DMS79 treated with DMSO at 0.1 percent for 48 hours (cell line): ENCODE measurements at regions not wholly inside any gene's neighbourhood (a gene's known extent, or its start where the extent isn't known, plus 50 kb on each side); places are given as distances from the start of the nearest gene placed in this dataset.
A peak's percentile ranks its signal among the peaks of the same experiment; 100 is the strongest.

Source experiments
- DNase-seq: peaks from one replicate; lab custom pipeline; 2025; lab: John Stamatoyannopoulos, UW

GRCh38 chr17:77474292-77474988, 333.7 kb downstream of the SEC14L1 start:
- DNase-seq: no peak

DNA sequence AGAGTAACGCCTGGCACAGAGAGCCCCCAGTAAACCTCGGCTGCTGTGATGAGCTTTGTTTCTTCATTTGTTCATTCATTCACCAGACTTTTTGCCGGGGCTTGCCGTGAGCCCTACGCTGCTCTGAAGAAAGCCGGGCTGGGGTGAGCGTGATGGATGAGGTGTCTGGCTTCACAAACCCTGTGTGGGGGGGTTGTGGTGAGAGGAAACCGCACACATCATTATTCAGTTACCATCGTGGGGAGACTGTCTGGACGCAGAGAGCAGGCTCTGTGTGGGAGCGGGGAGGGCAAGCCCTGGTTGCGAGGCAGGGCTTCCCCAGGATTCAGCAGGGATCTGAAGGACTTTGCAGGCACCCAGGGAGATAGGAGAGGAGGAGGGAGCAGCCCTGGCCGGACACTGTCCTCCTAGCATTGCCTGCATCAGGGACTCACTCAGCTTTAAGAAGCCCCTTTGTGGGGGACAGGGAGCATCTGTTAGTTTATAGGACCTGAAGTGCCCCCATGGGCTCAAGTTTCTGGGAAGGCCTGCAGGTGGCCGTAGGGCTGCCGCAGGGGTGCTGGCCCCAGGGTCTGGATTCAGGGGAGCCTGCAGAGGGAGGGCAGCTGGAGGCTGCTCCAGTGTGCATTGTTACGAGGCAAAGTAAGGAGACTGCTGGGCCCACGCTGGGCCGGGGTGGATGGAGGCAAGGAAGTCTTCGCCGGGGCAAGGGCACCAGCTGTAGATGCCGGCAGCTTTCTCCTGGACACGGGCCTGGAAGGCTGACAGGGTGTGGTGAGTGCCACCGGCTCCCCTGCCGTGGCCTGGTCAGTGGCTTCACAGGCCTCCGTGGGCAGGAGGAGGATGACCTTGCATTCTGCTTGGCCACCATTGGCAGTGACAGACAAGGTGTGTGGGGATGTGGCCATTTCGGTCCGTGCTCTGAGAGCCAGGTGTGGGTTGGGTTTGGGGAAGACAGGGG, 334.5 kb downstream of the SEC14L1 start:
- DNase-seq: no peak

DNA sequence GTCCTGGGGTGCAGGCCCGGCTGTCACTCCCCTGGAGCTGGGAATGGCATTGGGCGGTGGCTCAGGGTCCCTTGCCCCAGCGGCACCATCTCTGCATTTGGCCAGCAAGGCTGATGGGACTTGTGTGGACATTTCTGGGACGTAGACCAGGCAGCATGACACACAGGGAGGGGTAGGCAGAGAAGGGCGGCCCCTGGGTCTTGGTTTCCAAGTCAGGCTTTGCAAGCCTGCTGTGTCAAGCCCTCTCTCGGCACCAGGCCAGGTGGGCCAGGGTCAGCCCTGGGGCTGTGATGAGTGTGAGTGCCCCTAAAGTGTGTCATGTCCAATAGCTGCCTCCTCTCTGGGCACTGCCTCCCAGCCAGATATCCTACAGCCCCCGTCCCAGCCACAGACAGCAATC, 335.2 kb downstream of the SEC14L1 start:
- DNase-seq: no peak

DNA sequence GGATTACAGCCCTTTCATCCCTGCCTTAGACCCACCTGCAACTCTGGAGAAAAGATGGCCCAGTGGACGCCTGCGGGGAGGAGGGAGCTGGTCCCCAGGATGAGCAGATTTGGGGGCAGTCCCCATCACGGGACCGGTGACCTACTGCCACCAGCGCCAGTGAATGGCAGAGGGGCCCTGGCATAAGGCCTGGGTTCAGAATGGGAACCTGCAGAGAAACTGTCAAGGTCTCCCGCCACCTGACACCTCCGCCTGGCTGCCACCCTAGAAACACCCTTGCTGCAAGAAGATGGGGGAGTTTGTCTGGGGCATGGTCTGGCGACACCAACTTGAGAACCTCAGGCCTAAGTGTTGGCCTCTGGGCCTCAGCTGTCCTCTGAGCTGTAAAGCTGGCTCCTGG, 335.7 kb downstream of the SEC14L1 start:
- no peak for DNase-seq

GRCh38 chr17:77476931-77477805, 336.4 kb downstream of the SEC14L1 start:
- no peak for DNase-seq

DNA sequence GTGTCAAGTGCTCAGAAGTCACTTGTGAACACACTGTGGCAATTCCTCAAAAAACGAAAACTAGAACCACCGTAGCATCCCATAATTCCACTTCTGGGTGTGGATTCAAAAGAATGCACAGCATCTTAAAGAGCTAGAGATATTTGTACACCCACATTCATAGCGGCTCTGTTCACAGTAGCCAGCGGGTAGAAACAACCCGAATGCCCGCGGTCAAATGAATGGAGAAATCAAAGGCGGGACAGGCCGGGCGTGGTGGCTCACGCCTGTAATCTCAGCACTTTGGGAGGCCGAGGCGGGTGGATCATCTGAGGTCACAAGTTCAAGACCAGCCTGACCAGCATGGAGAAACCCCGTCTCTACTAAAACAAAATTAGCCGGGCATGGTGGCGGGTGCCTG, 337.5 kb downstream of the SEC14L1 start:
- no peak for DNase-seq

DNA sequence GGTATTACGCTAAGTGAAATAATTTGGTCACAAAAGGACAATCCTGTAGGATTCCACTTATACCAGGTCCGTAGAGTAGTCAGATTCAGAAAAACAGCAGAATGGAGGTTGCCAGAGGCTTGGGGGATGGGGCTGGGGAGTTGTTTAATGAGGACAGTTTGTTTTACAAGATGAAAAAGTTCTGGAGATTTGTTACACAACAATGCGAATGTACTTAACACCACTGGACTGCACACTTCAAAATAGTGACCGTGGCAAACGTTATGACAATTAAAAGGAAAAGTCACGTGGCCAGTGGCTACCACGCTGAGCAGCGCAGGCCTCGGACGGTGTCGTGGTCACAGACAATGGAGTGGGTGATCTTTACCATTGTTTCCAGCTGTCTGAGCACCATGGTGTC, 338.1 kb downstream of the SEC14L1 start:
- DNase-seq: peak; percentile 44

DNA sequence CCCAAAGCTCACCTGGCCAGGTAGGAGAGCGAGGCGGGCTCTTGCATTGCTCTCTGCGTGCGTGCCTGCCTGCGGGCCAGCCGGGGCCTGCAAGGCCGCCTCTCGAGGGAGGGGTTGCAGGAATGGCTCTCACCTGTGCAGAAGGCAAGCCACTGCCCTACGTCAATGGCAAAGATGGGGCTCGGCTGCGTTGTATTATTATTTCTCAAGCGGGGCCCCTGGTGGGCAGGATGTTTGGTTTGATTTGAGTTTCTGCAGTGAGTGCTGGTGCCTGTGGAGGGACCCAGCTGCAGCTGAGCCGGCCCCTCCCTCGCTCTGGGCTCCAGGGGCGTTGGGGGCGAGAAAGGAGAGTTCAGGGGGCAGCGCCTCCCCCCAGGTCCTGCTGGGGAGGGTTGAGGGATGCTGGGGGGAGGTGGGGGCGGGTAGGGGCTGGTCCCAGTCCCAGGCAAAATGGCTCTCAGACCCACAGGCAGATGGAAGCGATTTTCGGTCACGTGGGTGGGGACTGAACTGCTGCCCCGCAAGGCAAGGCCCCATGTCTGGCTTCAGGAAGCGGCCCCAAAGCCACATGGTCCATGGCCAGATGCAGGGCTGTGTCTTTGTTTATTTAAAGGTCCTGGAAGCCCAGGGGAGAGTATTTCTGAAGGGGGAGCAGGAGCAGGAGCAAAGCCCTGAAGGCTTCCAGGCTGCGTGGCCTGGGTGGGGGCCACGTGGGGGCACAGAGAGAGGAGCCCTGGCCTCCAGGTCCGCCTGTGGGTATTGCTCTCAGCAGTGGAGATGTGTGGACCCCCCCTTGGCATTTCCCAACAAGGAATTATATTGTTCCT, 338.8 kb downstream of the SEC14L1 start:
- no peak for DNase-seq

DNA sequence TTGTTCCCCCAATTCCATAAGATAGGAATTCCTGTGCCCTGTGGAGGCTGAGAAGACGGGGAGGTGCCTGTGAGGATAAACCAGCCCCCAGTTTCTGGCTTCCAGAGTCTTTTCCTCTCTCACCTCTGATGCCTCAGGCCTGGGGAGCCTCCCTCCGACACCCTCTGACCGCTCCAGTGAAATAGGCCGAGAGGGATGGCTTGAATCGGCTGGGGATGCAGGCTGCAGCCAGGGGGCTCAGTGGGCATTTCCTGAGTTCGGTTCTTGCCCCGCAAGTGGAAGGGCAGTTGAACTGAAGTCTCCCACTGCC, 339.4 kb downstream of the SEC14L1 start:
- DNase-seq: no peak

DNA sequence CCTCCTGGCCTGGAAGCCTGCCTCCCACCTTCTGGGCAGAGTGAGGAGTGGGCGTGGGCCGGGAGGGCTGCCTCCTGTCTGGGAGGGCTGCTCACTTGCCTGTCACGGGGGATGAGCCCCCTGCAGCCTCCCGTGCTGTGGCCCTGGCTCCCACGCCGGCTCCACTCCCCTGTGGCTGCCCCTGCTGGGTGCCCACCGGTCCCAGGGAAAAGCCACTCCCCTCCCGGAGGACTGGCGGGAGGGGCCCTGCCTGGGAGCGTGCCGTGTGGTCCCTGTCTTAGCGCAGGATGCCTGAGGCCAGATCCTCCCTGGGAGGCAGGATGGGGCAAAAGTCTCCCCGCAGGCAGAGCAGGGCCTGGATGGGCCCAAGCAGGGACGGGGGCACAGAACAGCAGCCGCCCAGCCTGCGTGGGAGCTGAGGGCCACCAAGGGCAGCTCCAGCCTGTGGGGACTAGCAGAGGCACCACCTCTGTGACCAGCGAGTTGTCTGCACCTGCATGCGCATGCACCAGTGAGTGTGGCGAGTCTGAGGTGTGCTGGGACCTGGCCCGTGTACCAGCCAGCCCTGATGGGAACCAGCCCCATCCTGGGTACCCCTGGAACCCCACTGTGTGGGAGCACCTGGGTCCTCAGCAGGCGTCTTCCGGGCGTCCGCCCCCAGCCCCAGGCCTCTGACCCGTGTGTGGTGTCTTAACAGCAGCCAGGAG, 339.9 kb downstream of the SEC14L1 start:
- no peak for DNase-seq

DNA sequence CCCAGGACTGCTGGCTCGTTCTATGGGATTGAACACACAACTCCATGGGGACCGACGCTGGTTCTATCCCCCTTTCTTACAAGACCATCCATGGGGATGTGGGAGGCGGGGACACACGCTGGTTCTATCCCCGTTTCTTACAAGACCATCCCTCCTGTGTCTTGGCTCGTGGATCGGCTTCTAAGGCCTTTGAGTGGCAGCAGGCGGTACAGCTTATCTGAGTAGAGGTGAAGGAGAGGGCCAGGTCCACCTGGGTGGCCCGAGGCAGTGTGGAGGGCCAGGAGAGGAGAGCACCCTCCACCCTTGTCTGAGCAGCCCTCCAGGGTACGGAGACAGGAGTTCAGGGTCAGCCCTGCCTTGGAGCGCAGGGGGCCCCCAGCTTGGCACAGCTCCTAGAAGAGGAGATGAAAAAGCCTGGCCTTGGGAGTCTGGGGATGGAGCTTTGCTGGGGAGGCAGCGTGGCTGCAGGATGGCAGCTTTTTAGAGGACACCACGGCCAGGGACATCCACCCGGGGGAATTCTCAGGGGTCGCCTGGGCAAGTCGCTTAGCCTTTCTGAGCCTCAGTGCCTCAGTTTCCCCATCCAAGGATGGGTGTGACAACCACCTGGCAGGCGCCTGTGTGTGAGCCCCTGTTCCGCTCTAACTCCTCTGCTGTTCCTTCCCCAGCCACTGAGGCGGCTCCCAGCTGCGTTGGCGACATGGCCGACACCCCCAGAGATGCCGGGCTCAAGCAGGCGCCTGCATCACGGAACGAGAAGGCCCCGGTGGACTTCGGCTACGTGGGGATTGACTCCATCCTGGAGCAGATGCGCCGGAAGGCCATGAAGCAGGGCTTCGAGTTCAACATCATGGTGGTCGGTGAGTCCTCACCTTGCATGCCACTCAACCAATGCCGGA, 341.0 kb downstream of the SEC14L1 start:
- no peak for DNase-seq

- DNase-seq: no peak
Observed at GRCh38 chr17:77482375-77483127, 341.8 kb downstream of the SEC14L1 start.

DNA sequence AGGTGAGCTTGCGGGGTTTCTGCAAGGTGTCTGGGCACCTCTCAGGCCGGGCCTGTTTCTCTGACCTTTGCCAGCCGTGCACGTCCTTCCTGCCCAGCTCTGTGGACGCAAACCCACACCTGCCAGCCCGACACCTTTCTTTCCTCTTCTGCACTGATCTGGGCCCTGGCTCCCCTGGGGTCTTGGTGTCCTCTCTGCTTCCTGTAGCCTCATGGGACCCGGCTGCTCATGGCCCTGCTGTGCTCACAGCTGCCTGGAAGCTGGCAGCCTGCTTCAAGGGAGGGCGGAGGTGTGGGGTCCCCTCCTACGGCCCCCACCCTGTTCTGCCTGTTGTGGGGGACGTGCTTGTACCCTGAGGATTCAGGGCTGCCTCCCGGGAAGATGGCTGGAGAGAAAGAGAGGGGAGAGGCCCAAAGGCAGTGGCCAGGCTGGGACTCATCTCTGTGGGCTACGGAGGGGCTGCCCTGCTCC, 342.4 kb downstream of the SEC14L1 start:
- no peak for DNase-seq

- DNase-seq: no peak
Observed at GRCh38 chr17:77484111-77484510, 343.3 kb downstream of the SEC14L1 start.

DNA sequence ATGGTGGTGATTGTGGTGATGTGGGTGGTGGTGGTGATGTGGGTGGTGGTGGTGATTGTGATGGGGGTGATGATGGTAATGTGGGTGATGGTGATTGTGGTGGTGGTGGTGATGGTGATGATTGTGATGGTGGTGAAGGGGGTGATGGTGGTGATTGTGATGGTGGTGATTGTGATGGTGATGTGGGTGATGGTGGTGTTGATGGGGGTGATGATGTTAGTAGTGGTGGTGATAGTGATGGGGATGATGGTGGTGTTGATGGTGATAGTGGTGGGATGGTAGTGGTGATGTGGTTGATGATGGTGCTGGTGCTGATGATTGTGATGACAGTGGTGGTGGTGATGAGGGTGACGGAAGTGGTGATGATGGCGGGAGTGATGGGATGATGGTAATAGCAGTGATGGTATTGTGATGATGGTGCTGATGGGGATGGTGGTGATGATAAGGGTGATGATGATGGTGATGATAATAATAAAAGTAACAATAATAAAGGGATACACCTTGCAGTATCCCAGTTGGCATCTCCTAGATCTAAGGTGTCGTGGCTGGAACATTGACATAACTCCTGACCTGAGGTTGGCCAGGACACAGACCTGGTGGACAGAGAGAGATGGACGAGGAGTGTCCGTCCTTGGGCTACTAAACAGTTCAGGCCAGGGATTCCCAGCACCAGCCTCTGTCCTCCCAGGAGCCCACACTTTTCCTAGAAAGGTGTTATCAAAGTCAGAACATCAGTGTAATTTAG, 344.5 kb downstream of the SEC14L1 start:
- no peak for DNase-seq

- no peak for DNase-seq
Observed at GRCh38 chr17:77487211-77487629, 346.5 kb downstream of the SEC14L1 start.

- no peak for DNase-seq
Observed at GRCh38 chr17:77487677-77488530, 347.1 kb downstream of the SEC14L1 start.
